ENCODE measurements at regions not wholly inside any gene's neighbourhood (a gene's known extent, or its start where the extent isn't known, plus 50 kb on each side); places are given as distances from the start of the nearest gene placed in this dataset.

DNA sequence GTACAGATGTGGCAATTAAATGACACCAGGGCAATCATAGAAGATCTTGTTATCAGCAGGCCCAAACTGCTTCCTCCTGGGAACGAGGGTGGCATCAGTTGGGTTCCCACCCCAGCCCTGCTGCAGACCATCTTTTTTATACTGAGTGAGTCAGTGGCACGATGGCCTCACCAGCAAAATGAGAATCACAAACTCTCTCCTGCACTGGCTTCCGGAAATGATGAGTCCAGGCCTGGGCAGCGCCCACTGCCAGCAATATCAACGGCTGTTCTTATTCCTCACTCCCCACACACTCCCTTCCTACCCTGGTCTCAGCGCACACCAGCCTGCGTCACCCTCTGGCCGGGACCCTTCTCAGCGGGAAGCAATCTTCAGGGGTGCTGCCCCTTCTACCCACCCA is 340.3 kb downstream of the FOXL1 start:
- 74% methylated on average over 9 of the region's 9 CpGs for WGBS (ENCODE audit: missing lambda C conversion rate)
- DNase-seq (ENCODE audit: low read depth in 1 of 2, low spot score in 1 of 2) (no peak), ATAC-seq (no peak), FAIRE-seq (no peak)
- H3K4me1 ChIP-seq: no peaks in the 10 kb centered on the region
- H3K4me2 ChIP-seq: no peak overlapping the region
- ChIA-PET CTCF (no interaction called here), POLR2A (no interaction called here)
- H3K27ac ChIP-seq: no peak overlapping the region
- H3K4me3 ChIP-seq: no peak overlapping the region
- TF ChIP-seq ZC3H11A (IDR thresholded peaks at IDR 0.05) (no peak), CHD2 (IDR thresholded peaks at IDR 0.05; ENCODE audit: low read length, partially characterized antibody) (no peak), ZSCAN20 (CRISPR knock-in tag; IDR thresholded peaks at IDR 0.05) (no peak), MAFK (IDR thresholded peaks at IDR 0.05; ENCODE audit: partially characterized antibody) (no peak), SREBF2 (IDR thresholded peaks at IDR 0.05) (no peak), ZFP36 (IDR thresholded peaks at IDR 0.05; ENCODE audit: borderline replicate concordance, partially characterized antibody) (no peak), CBX2 (IDR thresholded peaks at IDR 0.05; ENCODE audit: borderline replicate concordance, low read depth) (no peak), EP300 (IDR thresholded peaks at IDR 0.05) (no peak), BCL3 (IDR thresholded peaks at IDR 0.05) (no peak), RFX5 (IDR thresholded peaks at IDR 0.05) (no peak), CEBPB (IDR thresholded peaks at IDR 0.05) (no peak), JUNB (IDR thresholded peaks at IDR 0.05) (no peak), RAD21 (conservative IDR thresholded peaks at IDR 0.05 in 1 of 2, IDR thresholded peaks at IDR 0.05 in 1 of 2) (no peak), PBX3 (IDR thresholded peaks at IDR 0.05) (no peak), NFE2L2 (conservative IDR thresholded peaks at IDR 0.05; ENCODE audit: low read length) (no peak)
- TF ChIP-seq, protein P1, sequence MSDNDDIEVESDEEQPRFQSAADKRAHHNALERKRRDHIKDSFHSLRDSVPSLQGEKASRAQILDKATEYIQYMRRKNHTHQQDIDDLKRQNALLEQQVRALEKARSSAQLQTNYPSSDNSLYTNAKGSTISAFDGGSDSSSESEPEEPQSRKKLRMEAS (IDR thresholded peaks at IDR 0.05): no peak
- peaks cover 13% of the 10 kb centered on the region for H3K9me3 ChIP-seq

- H3K4me2 ChIP-seq: no peak overlapping the region
- no peak for TF ChIP-seq E2F6 (IDR thresholded peaks at IDR 0.05; ENCODE audit: borderline replicate concordance, low read depth)
- no peak for TF ChIP-seq ZNF302 (CRISPR knock-in tag; IDR thresholded peaks at IDR 0.05)
- TF ChIP-seq, protein P2, sequence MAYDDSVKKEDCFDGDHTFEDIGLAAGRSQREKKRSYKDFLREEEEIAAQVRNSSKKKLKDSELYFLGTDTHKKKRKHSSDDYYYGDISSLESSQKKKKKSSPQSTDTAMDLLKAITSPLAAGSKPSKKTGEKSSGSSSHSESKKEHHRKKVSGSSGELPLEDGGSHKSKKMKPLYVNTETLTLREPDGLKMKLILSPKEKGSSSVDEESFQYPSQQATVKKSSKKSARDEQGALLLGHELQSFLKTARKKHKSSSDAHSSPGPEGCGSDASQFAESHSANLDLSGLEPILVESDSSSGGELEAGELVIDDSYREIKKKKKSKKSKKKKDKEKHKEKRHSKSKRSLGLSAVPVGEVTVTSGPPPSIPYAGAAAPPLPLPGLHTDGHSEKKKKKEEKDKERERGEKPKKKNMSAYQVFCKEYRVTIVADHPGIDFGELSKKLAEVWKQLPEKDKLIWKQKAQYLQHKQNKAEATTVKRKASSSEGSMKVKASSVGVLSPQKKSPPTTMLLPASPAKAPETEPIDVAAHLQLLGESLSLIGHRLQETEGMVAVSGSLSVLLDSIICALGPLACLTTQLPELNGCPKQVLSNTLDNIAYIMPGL (CRISPR knock-in tag; IDR thresholded peaks at IDR 0.05; ENCODE audit: borderline replicate concordance): no peak
- TF ChIP-seq RAD21 (conservative IDR thresholded peaks at IDR 0.05 in 1 of 2, IDR thresholded peaks at IDR 0.05 in 1 of 2): no peak
- TF ChIP-seq NR3C1 (IDR thresholded peaks at IDR 0.05): no peak
- no peak for TF ChIP-seq EHF (CRISPR knock-in tag; IDR thresholded peaks at IDR 0.05)
- no peak for TF ChIP-seq ZSCAN20 (CRISPR knock-in tag; IDR thresholded peaks at IDR 0.05)
- no peak for TF ChIP-seq TP53 (CRISPR knock-in tag; IDR thresholded peaks at IDR 0.05)
- no peak for TF ChIP-seq MAFK (IDR thresholded peaks at IDR 0.05; ENCODE audit: partially characterized antibody)
- WGBS (ENCODE audit: missing lambda C conversion rate): 55% methylated on average over 12 of the region's 12 CpGs
- ChIA-PET POLR2A (no interaction called here), CTCF (no interaction called here)
- H3K4me1 ChIP-seq: no peaks in the 10 kb centered on the region; the same call in 2 of the 3 replicates
- FAIRE-seq (no peak), DNase-seq (ENCODE audit: low read depth in 1 of 2, low spot score in 1 of 2) (no peak), ATAC-seq (no peak)
- H3K4me3 ChIP-seq: no peak overlapping the region
- peaks cover 13% of the 10 kb centered on the region for H3K9me3 ChIP-seq
- H3K27ac ChIP-seq: no peak overlapping the region
Observed at GRCh38 chr16:86919078-86919477, 340.7 kb downstream of the FOXL1 start.

Data from A549 (cell line).